ENCODE measurements at regions not wholly inside any gene's neighbourhood (a gene's known extent, or its start where the extent isn't known, plus 50 kb on each side); places are given as distances from the start of the nearest gene placed in this dataset.

DNA sequence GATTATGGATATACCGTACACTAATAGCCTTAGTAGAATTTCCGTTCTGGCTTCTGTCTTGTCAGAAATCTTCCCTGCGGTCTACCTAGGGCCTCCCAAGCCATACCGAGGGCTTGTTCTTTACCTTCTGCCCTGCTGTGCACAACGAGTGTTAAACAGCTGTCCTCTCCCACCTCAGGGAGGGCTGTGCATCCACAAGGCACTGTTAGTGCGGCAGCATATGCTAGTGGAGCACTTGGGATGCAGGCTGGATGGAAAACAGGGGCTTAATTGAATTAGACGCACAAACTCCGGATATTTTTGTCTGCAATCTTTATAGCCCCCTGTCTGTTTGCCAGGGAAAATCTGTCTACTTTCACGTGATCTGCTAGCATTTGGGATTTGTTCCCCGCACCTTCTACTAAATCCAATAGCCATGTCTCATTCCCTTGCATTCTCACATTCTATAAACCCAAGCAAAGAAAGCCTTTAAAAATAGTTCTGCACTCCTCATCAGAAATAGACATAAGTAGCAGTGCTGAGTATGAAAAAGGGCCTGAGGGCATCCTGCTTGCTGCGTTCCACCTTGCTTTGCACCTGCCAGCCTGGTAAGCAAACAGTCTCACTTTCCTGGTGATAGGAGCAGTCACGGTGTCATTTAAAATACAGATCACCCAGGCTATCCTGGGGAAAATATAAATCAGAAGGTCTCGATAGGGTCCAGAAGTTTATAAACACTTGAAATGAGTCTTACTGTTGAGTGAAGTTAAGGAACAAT, 382.6 kb downstream of the RASEF start:
- Mint-ChIP-seq H3K4me1 (no peaks in the 10 kb centered on the region), H3K27me3 (no peaks in the 10 kb centered on the region), H3K4me3 (no peak overlapping the region), H3K9me3 (ENCODE audit: insufficient read depth) (no peaks in the 10 kb centered on the region), H3K27ac (no peak overlapping the region)
- Histone ChIP-seq H3K4me1 (ENCODE audit: control insufficient read depth in 2 of 2, insufficient read depth in 2 of 2, low read length in 2 of 2) (no peaks in the 10 kb centered on the region), H3K27ac (ENCODE audit: low read length in 2 of 2) (no peak overlapping the region), H3K79me2 (ENCODE audit: control insufficient read depth, insufficient read depth, low read length) (no peaks in the 10 kb centered on the region), H3K27me3 (replicated peaks in 1 of 4; ENCODE audit: control extremely low read depth in 1 of 4, control insufficient read depth in 3 of 4, insufficient read depth in 4 of 4, low read length in 3 of 4) (no peaks in the 10 kb centered on the region), H3K9me3 (ENCODE audit: control extremely low read depth in 1 of 3, control insufficient read depth in 2 of 3, insufficient read depth in 1 of 3, low read length in 2 of 3) (no peaks in the 10 kb centered on the region), H4K20me1 (ENCODE audit: control insufficient read depth, insufficient read depth, low read length, poor library complexity, severe bottlenecking) (no peaks in the 10 kb centered on the region), H3K36me3 (replicated peaks in 1 of 2; ENCODE audit: control extremely low read depth in 1 of 2, control insufficient read depth in 1 of 2, extremely low read depth in 1 of 2, insufficient read depth in 2 of 2, low read length in 1 of 2) (no peaks in the 10 kb centered on the region), H3K4me3 (ENCODE audit: control extremely low read depth in 1 of 5, extremely low read depth in 1 of 5, insufficient read depth in 1 of 5, low read depth in 2 of 5, low read length in 4 of 5) (no peak overlapping the region), H2AFZ (ENCODE audit: insufficient read depth, low read depth, low read length, poor library complexity, severe bottlenecking) (no peak overlapping the region), H3K4me2 (replicated peaks; ENCODE audit: low read depth, low read length, poor library complexity, severe bottlenecking) (no peak overlapping the region), H3K9ac (ENCODE audit: low read length) (no peak overlapping the region)
- DNase-seq: no peak
- no peak for TF ChIP-seq EZH2 (IDR thresholded peaks at IDR 0.05; ENCODE audit: borderline replicate concordance, insufficient read depth, low read depth, low read length, poor library complexity, severe bottlenecking)
- TF ChIP-seq CTCF (IDR thresholded peaks at IDR 0.05): no peak
- ChIA-PET POLR2A (no interaction called here), CTCF (no interaction called here)
- intact Hi-C loops (cut with micrococcal nuclease): no loop called here
- no peak for ATAC-seq (ENCODE audit: low read depth)
- 89% methylated on average over 11 of the region's 13 CpGs for WGBS (ENCODE audit: insufficient coverage)

GRCh38 chr9:82681809-82682208, 381.1 kb downstream of the RASEF start:
- intact Hi-C loops (cut with micrococcal nuclease): no loop called here
- ChIA-PET POLR2A (no interaction called here), CTCF (no interaction called here)
- H3K4me3 ChIP-seq (ENCODE audit: control extremely low read depth in 1 of 5, extremely low read depth in 1 of 5, insufficient read depth in 1 of 5, low read depth in 2 of 5, low read length in 4 of 5): no peak overlapping the region
- DNase-seq (no peak), ATAC-seq (ENCODE audit: low read depth) (no peak)
- Mint-ChIP-seq H3K27ac (no peak overlapping the region), H3K27me3 (no peaks in the 10 kb centered on the region), H3K4me1 (no peaks in the 10 kb centered on the region), H3K4me3 (no peak overlapping the region), H3K9me3 (ENCODE audit: insufficient read depth) (no peaks in the 10 kb centered on the region)
- no peak overlapping the region for H3K9ac ChIP-seq (ENCODE audit: low read length)
- no peaks in the 10 kb centered on the region for H3K79me2 ChIP-seq (ENCODE audit: control insufficient read depth, insufficient read depth, low read length)
- H3K36me3 ChIP-seq (replicated peaks in 1 of 2; ENCODE audit: control extremely low read depth in 1 of 2, control insufficient read depth in 1 of 2, extremely low read depth in 1 of 2, insufficient read depth in 2 of 2, low read length in 1 of 2): no peaks in the 10 kb centered on the region
- H3K9me3 ChIP-seq (ENCODE audit: control extremely low read depth in 1 of 3, control insufficient read depth in 2 of 3, insufficient read depth in 1 of 3, low read length in 2 of 3): no peaks in the 10 kb centered on the region
- H4K20me1 ChIP-seq (ENCODE audit: control insufficient read depth, insufficient read depth, low read length, poor library complexity, severe bottlenecking): no peaks in the 10 kb centered on the region
- no peaks in the 10 kb centered on the region for H3K27me3 ChIP-seq (replicated peaks in 1 of 4; ENCODE audit: control extremely low read depth in 1 of 4, control insufficient read depth in 3 of 4, insufficient read depth in 4 of 4, low read length in 3 of 4)
- H3K27ac ChIP-seq (ENCODE audit: low read length in 2 of 2): no peak overlapping the region
- no peak overlapping the region for H3K4me2 ChIP-seq (replicated peaks; ENCODE audit: low read depth, low read length, poor library complexity, severe bottlenecking)
- TF ChIP-seq CTCF (IDR thresholded peaks at IDR 0.05) (no peak), EZH2 (IDR thresholded peaks at IDR 0.05; ENCODE audit: borderline replicate concordance, insufficient read depth, low read depth, low read length, poor library complexity, severe bottlenecking) (no peak)
- no peak overlapping the region for H2AFZ ChIP-seq (ENCODE audit: insufficient read depth, low read depth, low read length, poor library complexity, severe bottlenecking)
- no peaks in the 10 kb centered on the region for H3K4me1 ChIP-seq (ENCODE audit: control insufficient read depth in 2 of 2, insufficient read depth in 2 of 2, low read length in 2 of 2)
